Natural killer cell (primary cell): ENCODE measurements at regions not wholly inside any gene's neighbourhood (a gene's known extent, or its start where the extent isn't known, plus 50 kb on each side); places are given as distances from the start of the nearest gene placed in this dataset.
A peak's percentile ranks its signal among the peaks of the same experiment; 100 is the strongest.

Experiments
- ATAC-seq, 3 donors: fragments of 150-1000 bp in 2 of 3; fragments of 200-7000 bp in 1 of 3; cut with Tn5 transposase; 1 replicate in 1 of 3; 2 replicates in 2 of 3; pipeline ENCODE4 v1.10.0; 2021; ENCODE audit warnings: mild to moderate bottlenecking in 2 of 3, moderate library complexity in 2 of 3
- DNase-seq, 2 donors: peaks; one replicate each; pipeline versions ENCODE4 v3.0.0 to v3.0.0-alpha.2; 2013 to 2021; ENCODE audit warnings: mixed read lengths in 1 of 2
- H3K27ac ChIP-seq: one replicate; pipeline ENCODE4 v1.5.1; 2013; ENCODE audit warnings: mild to moderate bottlenecking, low read length
- H3K27me3 ChIP-seq: one replicate; pipeline ENCODE4 v1.6.1; 2013; ENCODE audit warnings: low read length; ENCODE audit not compliant: control insufficient read depth, insufficient read depth
- H3K36me3 ChIP-seq: one replicate; pipeline ENCODE4 v1.6.1; 2013; ENCODE audit warnings: low read length; ENCODE audit not compliant: control insufficient read depth, insufficient read depth
- H3K4me1 ChIP-seq: one replicate; pipeline ENCODE4 v1.6.1; 2013; ENCODE audit warnings: low read length; ENCODE audit not compliant: control insufficient read depth, insufficient read depth
- H3K4me3 ChIP-seq: one replicate; pipeline ENCODE4 v1.5.1; 2013; ENCODE audit warnings: low read length
- H3K9me3 ChIP-seq: one replicate; pipeline ENCODE4 v1.6.1; 2013; ENCODE audit warnings: low read length; ENCODE audit not compliant: control insufficient read depth, insufficient read depth
- H3K27ac Mint-ChIP-seq, 2 donors: one replicate each; pipeline ENCODE4 v1.8.0; 2022; ENCODE audit warnings: mild to moderate bottlenecking in 2 of 2, mixed read lengths in 2 of 2, moderate library complexity in 1 of 2
- H3K27me3 Mint-ChIP-seq, 2 donors: one replicate each; pipeline ENCODE4 v1.8.0; 2022; ENCODE audit warnings: low read depth in 2 of 2, mixed read lengths in 2 of 2
- H3K36me3 Mint-ChIP-seq: one replicate; pipeline ENCODE4 v1.8.0; 2022; ENCODE audit warnings: mixed read lengths
- H3K4me1 Mint-ChIP-seq, 2 donors: one replicate each; pipeline ENCODE4 v1.8.0; 2022; ENCODE audit warnings: mixed read lengths in 2 of 2
- H3K4me3 Mint-ChIP-seq: one replicate; pipeline ENCODE4 v1.8.0; 2022; ENCODE audit warnings: mild to moderate bottlenecking, moderate library complexity, mixed read lengths
- H3K9me3 Mint-ChIP-seq, 2 donors: one replicate each; pipeline ENCODE4 v1.8.0; 2022; ENCODE audit warnings: mixed read lengths in 2 of 2
- CTCF ChIP-seq: fragments of 200-600 bp; IDR thresholded peaks from one replicate; pipeline ENCODE4 v1.8.0; 2022; ENCODE audit warnings: antibody characterized with exemption
- WGBS: methylation state at CpG from one replicate; pipeline ENCODE4 v1.1.7; 2013; ENCODE audit warnings: missing lambda C conversion rate; ENCODE audit not compliant: insufficient coverage; 5-methylcytosine and 5-hydroxymethylcytosine counted together
- intact Hi-C: fragments of 100-400 bp; cut with micrococcal nuclease; formaldehyde crosslinking; loops from one replicate; pipeline ENCODE4 v1.14.2; 2022

GRCh38 chr20:8952721-8953120 lies 116.2 kb upstream of the PLCB4 start:
- no peaks in the 10 kb centered on the region for H3K36me3 ChIP-seq
- Mint-ChIP-seq H3K27ac (no peak overlapping the region), H3K4me3 (no peak overlapping the region), H3K4me1 (no peaks in the 10 kb centered on the region), H3K36me3 (no peaks in the 10 kb centered on the region), H3K27me3 (no peaks in the 10 kb centered on the region), H3K9me3 (no peaks in the 10 kb centered on the region)
- intact Hi-C loops: no loop called here
- H3K27me3 ChIP-seq: no peaks in the 10 kb centered on the region
- no peak overlapping the region for H3K4me3 ChIP-seq
- DNase-seq (no peak), ATAC-seq (no peak)
- H3K4me1 ChIP-seq: no peaks in the 10 kb centered on the region
- 75% methylated on average over 1 of the region's 2 CpGs for WGBS
- H3K9me3 ChIP-seq: no peaks in the 10 kb centered on the region
- no peak for TF ChIP-seq CTCF
- H3K27ac ChIP-seq: no peak overlapping the region

- DNase-seq (no peak), ATAC-seq (no peak)
- Histone ChIP-seq H3K4me3 (no peak overlapping the region), H3K27me3 (no peaks in the 10 kb centered on the region), H3K4me1 (no peaks in the 10 kb centered on the region), H3K36me3 (no peaks in the 10 kb centered on the region), H3K9me3 (no peaks in the 10 kb centered on the region), H3K27ac (no peak overlapping the region)
- Mint-ChIP-seq H3K36me3 (no peaks in the 10 kb centered on the region), H3K4me3 (no peak overlapping the region), H3K4me1 (no peaks in the 10 kb centered on the region), H3K27me3 (no peaks in the 10 kb centered on the region), H3K9me3 (no peaks in the 10 kb centered on the region), H3K27ac (no peak overlapping the region)
- 100% methylated on average over 1 of the region's 1 CpG for WGBS
- TF ChIP-seq CTCF: no peak
- intact Hi-C loops: no loop called here
Observed at GRCh38 chr20:8953300-8953699, 115.6 kb upstream of the PLCB4 start.

GRCh38 chr20:8960241-8960640 lies 108.6 kb upstream of the PLCB4 start:
- Histone ChIP-seq H3K4me1 (no peaks in the 10 kb centered on the region), H3K36me3 (no peaks in the 10 kb centered on the region), H3K4me3 (no peak overlapping the region), H3K9me3 (no peaks in the 10 kb centered on the region), H3K27ac (no peak overlapping the region), H3K27me3 (no peaks in the 10 kb centered on the region)
- Mint-ChIP-seq H3K27me3 (no peaks in the 10 kb centered on the region), H3K4me3 (no peak overlapping the region), H3K36me3 (no peaks in the 10 kb centered on the region), H3K27ac (no peak overlapping the region), H3K9me3 (peaks cover 6 to 8% of the 10 kb centered on the region in 2 donors), H3K4me1 (no peaks in the 10 kb centered on the region)
- no peak for DNase-seq
- WGBS: 89% methylated on average over 4 of the region's 4 CpGs
- ATAC-seq: no peak
- no peak for TF ChIP-seq CTCF
- intact Hi-C loops: no loop called here

GRCh38 chr20:8963330-8963729 lies 105.6 kb upstream of the PLCB4 start:
- Mint-ChIP-seq H3K27ac (no peak overlapping the region), H3K36me3 (no peaks in the 10 kb centered on the region), H3K27me3 (no peaks in the 10 kb centered on the region), H3K9me3 (peaks cover 6 to 8% of the 10 kb centered on the region in 2 donors), H3K4me1 (no peaks in the 10 kb centered on the region), H3K4me3 (no peak overlapping the region)
- Histone ChIP-seq H3K27ac (no peak overlapping the region), H3K36me3 (no peaks in the 10 kb centered on the region), H3K27me3 (no peaks in the 10 kb centered on the region), H3K4me1 (no peaks in the 10 kb centered on the region), H3K4me3 (no peak overlapping the region), H3K9me3 (no peaks in the 10 kb centered on the region)
- ATAC-seq (peak in 1 of 3 donors; percentile 70), DNase-seq (no peak)
- TF ChIP-seq CTCF: no peak
- intact Hi-C loops: no loop called here
